Astrocyte (in vitro differentiated cells and primary cell): ENCODE measurements at regions not wholly inside any gene's neighbourhood (a gene's known extent, or its start where the extent isn't known, plus 50 kb on each side); places are given as distances from the start of the nearest gene placed in this dataset.

Source experiments
- DNase-seq: peaks from one replicate; pipeline ENCODE4 v3.0.0-alpha.2; 2010; ENCODE audit warnings: low read depth
- FAIRE-seq: peaks from 2 replicates; lab custom pipeline; 2011; peaks lifted over from hg19 to GRCh38; lab: Jason Lieb, UNC
- H2AFZ ChIP-seq: 2 replicates; pipeline ENCODE4 v1.6.0; 2012; ENCODE audit warnings: low read depth, low read length, inconsistent platforms
- H3K27ac ChIP-seq: 2 replicates; pipeline ENCODE4 v1.5.1; 2011; ENCODE audit warnings: low read depth, low read length, inconsistent platforms
- H3K27me3 ChIP-seq: 2 replicates; pipeline ENCODE4 v1.6.0; 2011; ENCODE audit warnings: low read length, inconsistent platforms; ENCODE audit not compliant: insufficient read depth
- H3K36me3 ChIP-seq: 2 replicates; pipeline ENCODE4 v1.5.1; 2011; ENCODE audit warnings: low read length, inconsistent platforms; ENCODE audit not compliant: insufficient read depth
- H3K4me1 ChIP-seq: 2 replicates; pipeline ENCODE4 v1.5.1; 2011; ENCODE audit warnings: low read length, inconsistent platforms; ENCODE audit not compliant: insufficient read depth
- H3K4me2 ChIP-seq: 2 replicates; pipeline ENCODE4 v1.6.0; 2012; ENCODE audit warnings: low read length, inconsistent platforms
- H3K4me3 ChIP-seq: 2 replicates; pipeline ENCODE4 v1.5.1; 2011; ENCODE audit warnings: low read depth, mild to moderate bottlenecking, low read length, inconsistent platforms; ENCODE audit not compliant: insufficient read depth
- H3K79me2 ChIP-seq: 2 replicates; pipeline ENCODE4 v1.6.0; 2012; ENCODE audit warnings: mild to moderate bottlenecking, low read length, inconsistent platforms; ENCODE audit not compliant: insufficient read depth
- H3K9ac ChIP-seq: 2 replicates; pipeline ENCODE4 v1.6.0; 2012; ENCODE audit warnings: mild to moderate bottlenecking, low read length, inconsistent platforms
- H3K9me3 ChIP-seq: 2 replicates; pipeline ENCODE4 v1.5.1; 2012; ENCODE audit warnings: low read depth, mild to moderate bottlenecking, low read length, inconsistent platforms; ENCODE audit not compliant: insufficient read depth
- H4K20me1 ChIP-seq: 2 replicates; pipeline ENCODE4 v1.6.0; 2012; ENCODE audit warnings: low read length, inconsistent platforms; ENCODE audit not compliant: insufficient read depth
- H3K27ac Mint-ChIP-seq: one replicate; pipeline ENCODE4 v1.8.0; 2021; ENCODE audit warnings: mild to moderate bottlenecking, mixed read lengths; ENCODE audit not compliant: unreplicated experiment
- H3K27me3 Mint-ChIP-seq: one replicate; pipeline ENCODE4 v1.8.0; 2021; ENCODE audit warnings: low read depth, mixed read lengths; ENCODE audit not compliant: unreplicated experiment
- H3K36me3 Mint-ChIP-seq: one replicate; pipeline ENCODE4 v1.8.0; 2021; ENCODE audit warnings: low read depth, mixed read lengths; ENCODE audit not compliant: unreplicated experiment
- H3K4me1 Mint-ChIP-seq: one replicate; pipeline ENCODE4 v1.8.0; 2021; ENCODE audit warnings: low read depth, mixed read lengths; ENCODE audit not compliant: unreplicated experiment
- H3K4me3 Mint-ChIP-seq: one replicate; pipeline ENCODE4 v1.8.0; 2021; ENCODE audit warnings: mild to moderate bottlenecking, moderate library complexity, mixed read lengths; ENCODE audit not compliant: unreplicated experiment
- H3K9me3 Mint-ChIP-seq: one replicate; pipeline ENCODE4 v1.8.0; 2021; ENCODE audit warnings: mild to moderate bottlenecking, mixed read lengths; ENCODE audit not compliant: unreplicated experiment
- EZH2 ChIP-seq: IDR thresholded peaks from 2 replicates; pipeline ENCODE4 v1.6.1; 2012; ENCODE audit warnings: mild to moderate bottlenecking, low read length, inconsistent platforms; ENCODE audit not compliant: insufficient read depth
- TF ChIP-seq, protein P1 (sequence below): IDR thresholded peaks from 2 replicates; pipeline ENCODE4 v1.5.1; 2011; ENCODE audit warnings: low read depth, mild to moderate bottlenecking, inconsistent platforms, low read length, moderate library complexity; ENCODE audit not compliant: insufficient read depth

DNA sequence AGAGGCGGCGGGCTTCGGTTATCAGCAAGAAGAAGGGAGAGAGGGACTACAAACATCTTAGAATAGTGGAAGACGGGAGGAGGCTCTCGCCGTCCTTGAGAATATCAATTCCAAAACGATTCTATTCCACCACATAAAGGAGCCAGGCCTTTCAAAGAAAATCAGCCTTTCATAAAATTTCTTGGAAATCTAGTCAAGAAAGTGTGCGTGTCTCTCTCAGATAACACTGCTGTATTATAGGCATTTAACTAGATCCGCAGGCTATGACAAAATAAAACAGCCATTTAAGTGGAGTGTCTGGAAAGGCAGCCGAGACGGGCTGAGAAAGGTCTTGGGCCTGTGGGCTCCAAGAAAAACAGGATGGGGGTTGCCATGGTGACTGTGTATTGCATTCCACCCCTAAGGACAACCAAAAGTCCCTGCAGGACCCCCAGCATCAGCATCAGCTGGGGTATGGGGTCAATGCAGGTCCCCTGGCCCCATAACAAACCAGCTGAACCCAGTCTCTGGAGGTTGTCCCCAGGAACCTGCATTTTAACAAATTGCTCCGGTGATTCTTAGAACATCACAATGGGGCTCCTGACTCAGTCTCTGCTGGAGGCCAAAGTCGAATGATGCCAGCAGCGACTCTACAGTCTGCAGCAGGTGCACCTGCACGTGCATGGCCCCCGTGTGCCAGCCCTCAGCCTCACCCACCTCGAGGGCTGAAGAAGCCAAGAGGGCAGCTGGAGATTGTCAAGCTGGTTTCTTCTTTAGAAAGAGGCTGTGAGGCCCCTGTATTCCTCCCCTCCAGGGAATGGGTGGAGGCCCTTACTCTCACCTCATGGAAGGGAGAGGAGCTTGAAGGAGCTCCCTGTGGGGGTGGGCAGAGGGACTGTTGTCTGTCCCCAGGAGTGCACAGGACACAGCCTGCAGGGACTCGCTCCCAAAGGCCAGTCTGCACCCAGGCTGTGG, 287.4 kb downstream of the NPHP4 start:
- no peak for DNase-seq
- no peaks in the 10 kb centered on the region for H3K36me3 Mint-ChIP-seq
- Histone ChIP-seq H3K27me3 (no peaks in the 10 kb centered on the region), H2AFZ (no peak overlapping the region), H3K79me2 (no peaks in the 10 kb centered on the region), H3K36me3 (no peaks in the 10 kb centered on the region), H3K4me1 (no peaks in the 10 kb centered on the region), H3K9ac (no peak overlapping the region), H3K4me2 (no peak overlapping the region), H3K27ac (no peak overlapping the region), H3K9me3 (peaks cover 18% of the 10 kb centered on the region), H4K20me1 (no peaks in the 10 kb centered on the region), H3K4me3 (no peak overlapping the region)
- no peak for FAIRE-seq
- no peaks in the 10 kb centered on the region for H3K4me1 Mint-ChIP-seq
- TF ChIP-seq, protein P1, sequence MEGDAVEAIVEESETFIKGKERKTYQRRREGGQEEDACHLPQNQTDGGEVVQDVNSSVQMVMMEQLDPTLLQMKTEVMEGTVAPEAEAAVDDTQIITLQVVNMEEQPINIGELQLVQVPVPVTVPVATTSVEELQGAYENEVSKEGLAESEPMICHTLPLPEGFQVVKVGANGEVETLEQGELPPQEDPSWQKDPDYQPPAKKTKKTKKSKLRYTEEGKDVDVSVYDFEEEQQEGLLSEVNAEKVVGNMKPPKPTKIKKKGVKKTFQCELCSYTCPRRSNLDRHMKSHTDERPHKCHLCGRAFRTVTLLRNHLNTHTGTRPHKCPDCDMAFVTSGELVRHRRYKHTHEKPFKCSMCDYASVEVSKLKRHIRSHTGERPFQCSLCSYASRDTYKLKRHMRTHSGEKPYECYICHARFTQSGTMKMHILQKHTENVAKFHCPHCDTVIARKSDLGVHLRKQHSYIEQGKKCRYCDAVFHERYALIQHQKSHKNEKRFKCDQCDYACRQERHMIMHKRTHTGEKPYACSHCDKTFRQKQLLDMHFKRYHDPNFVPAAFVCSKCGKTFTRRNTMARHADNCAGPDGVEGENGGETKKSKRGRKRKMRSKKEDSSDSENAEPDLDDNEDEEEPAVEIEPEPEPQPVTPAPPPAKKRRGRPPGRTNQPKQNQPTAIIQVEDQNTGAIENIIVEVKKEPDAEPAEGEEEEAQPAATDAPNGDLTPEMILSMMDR: no peak
- TF ChIP-seq EZH2: no peak
- no peak overlapping the region for H3K4me3 Mint-ChIP-seq
- peaks cover 18% of the 10 kb centered on the region for H3K27me3 Mint-ChIP-seq
- H3K27ac Mint-ChIP-seq: peak overlapping the region; percentile 53
- H3K9me3 Mint-ChIP-seq: no peaks in the 10 kb centered on the region

DNA sequence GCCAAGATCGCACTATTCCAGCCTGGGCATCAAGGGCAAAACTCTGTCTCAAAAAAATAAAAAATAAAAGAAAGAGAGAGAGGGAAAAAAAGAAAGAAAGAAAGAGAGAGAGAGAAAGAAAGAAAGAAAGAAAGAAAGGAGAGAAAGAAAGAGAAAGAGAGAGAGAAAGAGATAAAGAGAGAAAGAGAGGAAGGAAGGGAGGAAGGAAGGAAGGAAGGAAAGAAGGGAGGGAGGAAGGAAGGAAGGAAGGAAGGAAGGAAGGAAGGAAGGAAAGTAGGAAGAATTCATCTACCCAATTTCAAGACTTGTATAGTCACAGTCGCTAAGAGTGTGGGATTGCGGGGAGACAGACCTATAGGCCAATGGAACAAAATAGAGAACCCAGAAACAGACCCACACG, 290.6 kb downstream of the NPHP4 start:
- H3K4me3 ChIP-seq: no peak overlapping the region
- no peak for DNase-seq
- H3K27me3 ChIP-seq: no peaks in the 10 kb centered on the region
- TF ChIP-seq, protein P1: no peak
- no peak for TF ChIP-seq EZH2
- Mint-ChIP-seq H3K36me3 (no peaks in the 10 kb centered on the region), H3K4me3 (no peak overlapping the region), H3K9me3 (no peaks in the 10 kb centered on the region), H3K4me1 (no peaks in the 10 kb centered on the region), H3K27ac (no peak overlapping the region), H3K27me3 (peaks cover 10% of the 10 kb centered on the region)
- no peaks in the 10 kb centered on the region for H3K36me3 ChIP-seq
- no peak overlapping the region for H2AFZ ChIP-seq
- no peak overlapping the region for H3K9ac ChIP-seq
- no peaks in the 10 kb centered on the region for H3K4me1 ChIP-seq
- no peak for FAIRE-seq
- H3K79me2 ChIP-seq: no peaks in the 10 kb centered on the region
- no peak overlapping the region for H3K27ac ChIP-seq
- no peaks in the 10 kb centered on the region for H3K9me3 ChIP-seq
- no peaks in the 10 kb centered on the region for H4K20me1 ChIP-seq
- H3K4me2 ChIP-seq: no peak overlapping the region

DNA sequence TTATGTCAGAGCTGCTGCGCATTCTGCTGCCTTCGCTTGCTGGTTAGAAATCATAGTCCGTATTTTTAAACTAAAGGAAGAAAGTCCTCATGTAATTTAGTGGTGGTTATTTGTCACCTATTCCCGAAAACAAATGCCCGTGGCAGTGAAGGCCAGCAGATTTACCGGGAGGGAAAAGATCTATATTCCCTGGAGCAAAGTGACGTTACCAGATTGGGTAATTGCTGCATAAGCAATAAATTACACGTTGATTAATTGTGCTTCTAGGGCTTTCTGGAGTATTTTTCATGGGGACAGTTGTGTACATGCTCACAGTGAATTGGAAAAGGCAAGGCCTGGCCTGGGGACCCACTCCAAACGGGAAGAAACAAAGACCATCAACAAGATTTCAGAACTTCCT, 298.7 kb downstream of the NPHP4 start:
- no peak for FAIRE-seq

More for the DNA sequence above, 298.7 kb downstream of the NPHP4 start:
- H3K4me2 ChIP-seq: no peak overlapping the region
- H3K4me1 ChIP-seq: no peaks in the 10 kb centered on the region
- H3K27ac ChIP-seq: no peak overlapping the region
- peaks cover 35% of the 10 kb centered on the region for H3K27me3 Mint-ChIP-seq
- H2AFZ ChIP-seq: no peak overlapping the region
- no peaks in the 10 kb centered on the region for H3K36me3 Mint-ChIP-seq
- H3K9me3 Mint-ChIP-seq: no peaks in the 10 kb centered on the region
- no peak for DNase-seq
- H3K79me2 ChIP-seq: no peaks in the 10 kb centered on the region
- no peaks in the 10 kb centered on the region for H4K20me1 ChIP-seq
- no peaks in the 10 kb centered on the region for H3K27me3 ChIP-seq
- no peak overlapping the region for H3K27ac Mint-ChIP-seq
- H3K4me3 Mint-ChIP-seq: no peak overlapping the region
- H3K4me3 ChIP-seq: no peak overlapping the region
- no peaks in the 10 kb centered on the region for H3K4me1 Mint-ChIP-seq
- TF ChIP-seq, protein P1: no peak
- no peak for TF ChIP-seq EZH2
- H3K9me3 ChIP-seq: no peaks in the 10 kb centered on the region
- no peak overlapping the region for H3K9ac ChIP-seq
- no peaks in the 10 kb centered on the region for H3K36me3 ChIP-seq
